HG02763 (cell line): ENCODE measurements at regions not wholly inside any gene's neighbourhood (a gene's known extent, or its start where the extent isn't known, plus 50 kb on each side); places are given as distances from the start of the nearest gene placed in this dataset.

Experiments
- ATAC-seq: cut with Tn5 transposase; IDR thresholded peaks from one replicate; pipeline ENCODE4 v1.9.1; 2021; ENCODE audit warnings: mild to moderate bottlenecking, moderate library complexity; ENCODE audit not compliant: unreplicated experiment

GRCh38 chr2:174669336-174669735, 71.7 kb upstream of the WIPF1 start:
- ATAC-seq, result no peak

GRCh38 chr2:174668075-174668474, 70.5 kb upstream of the WIPF1 start:
- ATAC-seq, result no peak

- no peak for ATAC-seq
These were observed 69.8 kb upstream of the WIPF1 start for GRCh38 chr2:174667250-174667860.

- no peak for ATAC-seq
These were observed 69.2 kb upstream of the WIPF1 start for GRCh38 chr2:174666845-174667244.

GRCh38 chr2:174666312-174666711, 68.7 kb upstream of the WIPF1 start:
- ATAC-seq, result no peak

- no peak for ATAC-seq
These were observed 66.6 kb upstream of the WIPF1 start for GRCh38 chr2:174664084-174664759.

- ATAC-seq, result no peak
These were observed 65.9 kb upstream of the WIPF1 start for GRCh38 chr2:174663550-174663949.

GRCh38 chr2:174662859-174663258, 65.3 kb upstream of the WIPF1 start:
- ATAC-seq, result no peak

GRCh38 chr2:174662459-174662858, 64.9 kb upstream of the WIPF1 start:
- no peak for ATAC-seq

GRCh38 chr2:174660984-174661675, 63.5 kb upstream of the WIPF1 start:
- ATAC-seq, result no peak

GRCh38 chr2:174659069-174659900, 61.7 kb upstream of the WIPF1 start:
- ATAC-seq, result no peak

- ATAC-seq, result no peak
These were observed 59.1 kb upstream of the WIPF1 start for GRCh38 chr2:174656676-174657176.

- no peak for ATAC-seq
These were observed 58.4 kb upstream of the WIPF1 start for GRCh38 chr2:174656035-174656434.

GRCh38 chr2:174654419-174654941, 56.9 kb upstream of the WIPF1 start:
- ATAC-seq, result no peak

GRCh38 chr2:174648896-174649295, 51.3 kb upstream of the WIPF1 start:
- no peak for ATAC-seq
